Loucy (cell line): ENCODE measurements at regions not wholly inside any gene's neighbourhood (a gene's known extent, or its start where the extent isn't known, plus 50 kb on each side); places are given as distances from the start of the nearest gene placed in this dataset.

Experiments
- H2AFZ ChIP-seq: fragments of 200-600 bp; sonication (generic); 2 replicates; pipeline ENCODE4 v1.6.0; 2016; ENCODE audit warnings: antibody characterized with exemption, mild to moderate bottlenecking, low read length, moderate library complexity
- H3F3A ChIP-seq: fragments of 200-600 bp; 2 replicates; pipeline ENCODE4 v1.6.0; 2016; ENCODE audit warnings: antibody characterized with exemption, low read depth, mild to moderate bottlenecking
- H3K27me3 ChIP-seq: fragments of 200-600 bp; sonication (generic); 2 replicates; pipeline ENCODE4 v1.6.1; 2014; ENCODE audit warnings: low read length, mild to moderate bottlenecking; ENCODE audit not compliant: insufficient read depth, poor library complexity, severe bottlenecking
- H3K36me3 ChIP-seq: fragments of 200-600 bp; sonication (generic); 2 replicates; pipeline ENCODE4 v1.6.1; 2016; ENCODE audit warnings: low read length; ENCODE audit not compliant: insufficient read depth
- H3K4me1 ChIP-seq: fragments of 200-600 bp; sonication (generic); 2 replicates; pipeline ENCODE4 v1.5.1; 2014; ENCODE audit warnings: low read length, mild to moderate bottlenecking; ENCODE audit not compliant: insufficient read depth, poor library complexity, severe bottlenecking
- H3K4me2 ChIP-seq: fragments of 200-600 bp; sonication (generic); 2 replicates; pipeline ENCODE4 v1.6.0; 2014; ENCODE audit warnings: antibody characterized with exemption, low read length, low read depth, mild to moderate bottlenecking; ENCODE audit not compliant: poor library complexity, severe bottlenecking
- H3K4me3 ChIP-seq: fragments of 200-600 bp; sonication (generic); 2 replicates; pipeline ENCODE4 v1.5.1; 2014; ENCODE audit warnings: low read length, mild to moderate bottlenecking, mixed read lengths; ENCODE audit not compliant: poor library complexity, severe bottlenecking
- H3K79me2 ChIP-seq: fragments of 200-600 bp; sonication (generic); 2 replicates; pipeline ENCODE4 v1.6.1; 2014; ENCODE audit warnings: low read length; ENCODE audit not compliant: insufficient read depth
- H3K9ac ChIP-seq: fragments of 200-600 bp; sonication (generic); 2 replicates; pipeline ENCODE4 v1.6.0; 2014; ENCODE audit warnings: mild to moderate bottlenecking, low read depth, low read length, moderate library complexity; ENCODE audit not compliant: poor library complexity, severe bottlenecking
- H3K9me2 ChIP-seq: fragments of 200-600 bp; sonication (generic); replicated peaks from 2 replicates; pipeline ENCODE4 v1.6.1; 2016; ENCODE audit warnings: low read depth, low read length, mixed read lengths
- H3K9me3 ChIP-seq: fragments of 200-600 bp; sonication (generic); 2 replicates; pipeline ENCODE4 v1.6.1; 2014; ENCODE audit warnings: mild to moderate bottlenecking, antibody characterized with exemption, low read length, low read depth; ENCODE audit not compliant: insufficient read depth
- H4K20me1 ChIP-seq: fragments of 200-600 bp; sonication (generic); 2 replicates; pipeline ENCODE4 v1.6.0; 2014; ENCODE audit warnings: antibody characterized with exemption, low read length, mild to moderate bottlenecking; ENCODE audit not compliant: insufficient read depth, poor library complexity, severe bottlenecking
- CTCF ChIP-seq: fragments of 200-600 bp; sonication (generic); conservative IDR thresholded peaks from 2 replicates; pipeline ENCODE4 v1.5.1; 2014; ENCODE audit warnings: mild to moderate bottlenecking, antibody characterized with exemption, low read length
- EZH2phosphoT487 ChIP-seq: fragments of 200-600 bp; IDR thresholded peaks from 2 replicates; pipeline ENCODE4 v1.6.1; 2018; ENCODE audit warnings: antibody characterized with exemption, mild to moderate bottlenecking, moderate library complexity, borderline replicate concordance

GRCh38 chr2:95729597-95729955 is 137.8 kb downstream of the TRIM43 start:
- Histone ChIP-seq H3F3A (no peaks in the 10 kb centered on the region), H4K20me1 (no peaks in the 10 kb centered on the region), H3K4me3 (no peak overlapping the region), H2AFZ (no peak overlapping the region), H3K4me2 (no peak overlapping the region), H3K9me3 (no peaks in the 10 kb centered on the region), H3K9me2 (no peaks in the 10 kb centered on the region), H3K36me3 (no peaks in the 10 kb centered on the region), H3K9ac (no peak overlapping the region), H3K79me2 (no peaks in the 10 kb centered on the region), H3K4me1 (no peaks in the 10 kb centered on the region), H3K27me3 (no peaks in the 10 kb centered on the region)
- TF ChIP-seq CTCF (no peak), EZH2phosphoT487 (no peak)

GRCh38 chr2:95730813-95731212 is 139.0 kb downstream of the TRIM43 start:
- no peak overlapping the region for H3K4me3 ChIP-seq
- H3K27me3 ChIP-seq, result no peaks in the 10 kb centered on the region
- H3K9me2 ChIP-seq, result no peaks in the 10 kb centered on the region
- H3K4me2 ChIP-seq, result no peak overlapping the region
- no peaks in the 10 kb centered on the region for H3K4me1 ChIP-seq
- H3K9me3 ChIP-seq, result no peaks in the 10 kb centered on the region
- no peak overlapping the region for H3K9ac ChIP-seq
- no peaks in the 10 kb centered on the region for H3F3A ChIP-seq
- no peak for TF ChIP-seq EZH2phosphoT487
- no peak for TF ChIP-seq CTCF
- H4K20me1 ChIP-seq, result no peaks in the 10 kb centered on the region
- no peak overlapping the region; the same call in 1 of the 2 replicates for H2AFZ ChIP-seq
- H3K79me2 ChIP-seq, result no peaks in the 10 kb centered on the region
- H3K36me3 ChIP-seq, result no peaks in the 10 kb centered on the region

- Histone ChIP-seq H3K79me2 (no peaks in the 10 kb centered on the region), H3K36me3 (no peaks in the 10 kb centered on the region), H2AFZ (no peak overlapping the region), H3K9ac (no peak overlapping the region), H4K20me1 (no peaks in the 10 kb centered on the region), H3F3A (no peaks in the 10 kb centered on the region), H3K9me3 (no peaks in the 10 kb centered on the region), H3K27me3 (no peaks in the 10 kb centered on the region), H3K9me2 (no peaks in the 10 kb centered on the region), H3K4me2 (no peak overlapping the region), H3K4me1 (no peaks in the 10 kb centered on the region), H3K4me3 (no peak overlapping the region)
- TF ChIP-seq EZH2phosphoT487 (no peak), CTCF (no peak)
These were observed 143.4 kb downstream of the TRIM43 start for GRCh38 chr2:95734976-95735890.
